ENCODE measurements at regions not wholly inside any gene's neighbourhood (a gene's known extent, or its start where the extent isn't known, plus 50 kb on each side); places are given as distances from the start of the nearest gene placed in this dataset.

- no peak for TF ChIP-seq CTCF (IDR thresholded peaks at IDR 0.05; ENCODE audit: low read depth, low read length)
- DNase-seq (ENCODE audit: low read depth in 2 of 2): peak; percentile 47 to 55
- no peak overlapping the region for H3K4me3 ChIP-seq (replicated peaks in 1 of 2; ENCODE audit: low read depth in 2 of 2, low read length in 2 of 2)
These were observed 362.0 kb upstream of the BOD1L1 start for GRCh38 chr4:13989501-13989900.

DNA sequence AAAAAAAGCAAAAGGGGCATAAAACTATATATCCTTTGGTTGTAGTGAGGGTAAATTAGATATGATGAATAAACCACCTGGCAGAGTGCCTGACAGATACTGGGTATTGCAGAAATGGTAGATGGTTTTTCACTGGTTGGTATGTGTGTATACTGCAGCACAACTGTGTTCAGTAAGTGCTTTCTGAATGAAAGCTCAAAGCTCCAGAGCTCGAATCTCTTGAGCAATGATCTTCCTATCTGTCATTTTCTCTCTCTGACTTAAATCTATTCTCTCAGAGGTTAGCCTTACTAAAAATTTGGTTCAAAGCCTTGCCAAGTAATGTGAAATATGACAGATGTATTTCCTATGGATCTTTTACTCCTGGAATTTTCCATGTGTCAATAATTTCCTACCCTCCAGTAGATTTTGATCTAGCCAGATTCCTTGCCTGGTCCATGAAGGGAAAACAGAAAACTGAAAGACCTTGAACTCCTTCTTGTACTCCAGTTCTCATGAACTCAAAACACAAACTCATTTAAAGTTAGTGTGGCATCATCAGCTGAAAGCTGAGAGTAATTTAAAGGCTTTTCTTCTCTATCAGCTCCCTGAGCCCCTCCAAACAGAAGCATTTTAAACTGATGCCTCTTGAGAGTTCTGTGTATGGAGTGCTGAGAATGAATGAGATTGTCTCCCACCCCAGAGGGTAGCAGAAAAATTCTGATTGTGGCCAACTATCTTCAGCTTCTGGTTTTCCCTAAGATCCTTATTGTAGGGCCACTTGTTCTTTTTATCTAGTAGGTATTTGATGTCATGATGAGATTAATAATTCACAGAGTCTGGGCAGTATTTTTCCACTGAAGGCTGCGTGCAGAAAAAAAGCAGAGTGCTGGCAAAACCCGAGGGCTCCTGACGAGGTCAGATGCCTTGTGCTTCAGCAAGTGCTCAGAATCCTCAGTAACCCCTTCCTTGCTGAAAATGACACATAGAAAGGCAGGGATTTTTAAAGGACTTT is 363.4 kb upstream of the BOD1L1 start:
- TF ChIP-seq CTCF (IDR thresholded peaks at IDR 0.05; ENCODE audit: low read depth, low read length): no peak
- DNase-seq (ENCODE audit: low read depth in 2 of 2): peak; percentile 38 to 39
- no peak overlapping the region for H3K4me3 ChIP-seq (replicated peaks in 1 of 2; ENCODE audit: low read depth in 2 of 2, low read length in 2 of 2)

- H3K4me3 ChIP-seq (replicated peaks in 1 of 2; ENCODE audit: low read depth in 2 of 2, low read length in 2 of 2): no peak overlapping the region
- no peak for DNase-seq (ENCODE audit: low read depth in 2 of 2)
- no peak for TF ChIP-seq CTCF (IDR thresholded peaks at IDR 0.05; ENCODE audit: low read depth, low read length)
These were observed 364.5 kb upstream of the BOD1L1 start for GRCh38 chr4:13992041-13992440.

DNA sequence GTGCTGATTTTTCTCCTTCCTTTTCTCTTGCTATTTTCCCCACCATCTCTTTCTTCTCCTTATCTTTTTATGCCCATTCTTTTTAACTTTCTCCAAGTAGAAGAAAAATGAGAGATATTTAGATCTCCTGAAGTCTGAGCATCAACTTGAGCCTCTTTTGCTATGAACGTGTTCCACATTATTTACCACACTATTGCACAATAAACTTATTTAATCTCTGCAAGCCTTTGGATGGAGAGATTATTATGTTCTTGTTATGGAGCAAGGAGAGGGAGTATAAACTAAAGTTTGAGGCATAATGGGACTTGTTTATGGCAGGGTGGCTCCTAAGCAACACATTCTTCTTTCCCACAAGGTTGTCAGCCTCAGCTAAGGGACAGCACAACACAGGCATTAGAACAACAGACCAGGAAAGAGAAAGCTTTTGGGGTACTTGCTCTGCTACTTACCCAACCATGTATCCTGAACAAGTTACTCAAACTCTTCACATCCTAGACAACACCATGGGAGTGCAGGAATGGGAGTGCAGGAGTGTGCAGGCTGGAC is 365.5 kb upstream of the BOD1L1 start:
- no peak overlapping the region for H3K4me3 ChIP-seq (replicated peaks in 1 of 2; ENCODE audit: low read depth in 2 of 2, low read length in 2 of 2)
- peak in 1 of 2 donors; percentile 42 for DNase-seq (ENCODE audit: low read depth in 2 of 2)
- no peak for TF ChIP-seq CTCF (IDR thresholded peaks at IDR 0.05; ENCODE audit: low read depth, low read length)

DNA sequence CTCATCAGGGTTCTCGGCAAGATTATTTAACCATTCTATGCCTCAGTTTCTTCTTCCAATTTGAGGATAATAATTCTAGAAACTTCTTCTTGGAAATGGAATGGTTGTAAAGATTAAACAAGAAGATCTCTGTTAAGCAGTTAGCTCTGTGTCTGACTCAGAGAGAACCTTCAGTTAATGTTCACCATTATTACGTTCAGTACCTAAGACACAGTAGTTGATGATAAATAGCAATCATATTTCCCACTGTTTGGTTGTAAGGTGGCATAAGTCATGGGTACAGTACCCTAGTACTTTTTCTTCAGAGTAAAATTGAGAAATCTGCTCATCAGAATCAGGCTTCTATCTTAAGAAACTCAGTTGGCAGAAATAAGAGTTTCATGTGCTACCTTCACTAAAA is 366.5 kb upstream of the BOD1L1 start:
- TF ChIP-seq CTCF (IDR thresholded peaks at IDR 0.05; ENCODE audit: low read depth, low read length): no peak
- no peak overlapping the region for H3K4me3 ChIP-seq (replicated peaks in 1 of 2; ENCODE audit: low read depth in 2 of 2, low read length in 2 of 2)
- DNase-seq (ENCODE audit: low read depth in 2 of 2): no peak

DNA sequence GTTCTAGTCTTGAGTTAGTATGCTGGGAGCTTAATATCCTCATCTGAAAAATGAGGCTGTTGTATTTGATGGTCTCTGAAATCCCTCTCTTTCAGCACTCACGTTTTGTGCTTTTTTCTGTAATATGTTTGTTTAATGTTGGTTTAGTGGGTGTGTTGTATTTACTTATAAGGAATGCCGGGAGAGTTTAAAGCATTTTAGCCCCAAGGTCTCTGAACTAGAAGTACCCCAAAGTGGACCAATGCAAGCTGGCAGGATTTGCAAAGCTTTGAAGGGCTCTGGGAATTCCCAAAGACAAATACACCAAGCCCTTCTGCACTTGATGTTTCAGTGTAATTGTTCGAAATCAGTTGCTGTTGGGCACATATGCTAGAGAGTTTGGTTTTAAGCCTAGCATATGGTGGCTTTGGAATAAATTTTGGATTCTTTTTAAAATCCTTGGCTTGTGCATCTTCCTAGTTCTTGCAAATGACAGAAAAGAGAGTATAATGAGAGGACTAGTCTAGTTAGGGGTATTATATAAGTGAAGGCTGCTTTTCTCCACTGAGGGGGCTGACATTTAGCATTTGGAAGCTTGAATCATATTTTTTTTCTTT is 371.4 kb upstream of the BOD1L1 start:
- TF ChIP-seq CTCF (IDR thresholded peaks at IDR 0.05; ENCODE audit: low read depth, low read length): no peak
- H3K4me3 ChIP-seq (replicated peaks in 1 of 2; ENCODE audit: low read depth in 2 of 2, low read length in 2 of 2): no peak overlapping the region
- no peak for DNase-seq (ENCODE audit: low read depth in 2 of 2)

All from cardiac fibroblast (primary cell).